HepG2 (cell line): ENCODE measurements at regions not wholly inside any gene's neighbourhood (a gene's known extent, or its start where the extent isn't known, plus 50 kb on each side); places are given as distances from the start of the nearest gene placed in this dataset.
"Not testable (repeated sequence)": the region's sequence is repeated elsewhere in the genome, so short reads cannot be mapped to it uniquely, and the experiment has no call there.

ENCODE experiments used
- NFYC ChIP-seq: IDR thresholded peaks from 2 replicates; pipeline ENCODE4 v1.6.1; 2016; ENCODE audit warnings: missing genetic modification reagents, missing compliant biosample characterization
- ZIK1 ChIP-seq: sonication (generic); formaldehyde crosslinking; IDR thresholded peaks from 2 replicates; pipeline ENCODE4 v1.5.0; 2020; ENCODE audit warnings: mild to moderate bottlenecking, low read depth, missing genetic modification reagents, borderline replicate concordance
- TF ChIP-seq, protein P1 (sequence below): sonication (generic); formaldehyde crosslinking; IDR thresholded peaks from 2 replicates; pipeline ENCODE4 v1.5.0; 2020; ENCODE audit warnings: mild to moderate bottlenecking, missing genetic modification reagents, borderline replicate concordance

DNA sequence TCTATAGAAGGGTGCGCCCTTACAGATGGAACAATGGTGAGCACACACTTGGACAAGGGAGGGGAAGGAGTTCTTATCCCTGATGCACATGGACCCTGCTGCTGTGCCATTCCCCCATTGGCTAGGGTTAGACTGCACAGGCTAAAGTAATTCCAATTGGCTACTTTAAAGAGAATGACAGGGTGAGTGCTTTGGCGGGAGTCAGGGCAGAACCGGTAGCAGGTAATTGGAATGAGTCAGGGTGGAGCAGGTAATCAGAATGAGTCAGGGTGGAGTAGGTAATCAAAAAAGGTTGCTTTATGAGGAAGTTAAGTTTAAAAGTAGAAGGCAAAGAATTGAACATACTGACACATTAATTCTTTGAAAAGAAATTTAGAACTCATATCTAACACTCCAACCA, 71.4 kb upstream of the PIK3R4 start:
- TF ChIP-seq ZIK1 (CRISPR knock-in tag); NFYC: not testable (repeated sequence)
- TF ChIP-seq, protein P1, sequence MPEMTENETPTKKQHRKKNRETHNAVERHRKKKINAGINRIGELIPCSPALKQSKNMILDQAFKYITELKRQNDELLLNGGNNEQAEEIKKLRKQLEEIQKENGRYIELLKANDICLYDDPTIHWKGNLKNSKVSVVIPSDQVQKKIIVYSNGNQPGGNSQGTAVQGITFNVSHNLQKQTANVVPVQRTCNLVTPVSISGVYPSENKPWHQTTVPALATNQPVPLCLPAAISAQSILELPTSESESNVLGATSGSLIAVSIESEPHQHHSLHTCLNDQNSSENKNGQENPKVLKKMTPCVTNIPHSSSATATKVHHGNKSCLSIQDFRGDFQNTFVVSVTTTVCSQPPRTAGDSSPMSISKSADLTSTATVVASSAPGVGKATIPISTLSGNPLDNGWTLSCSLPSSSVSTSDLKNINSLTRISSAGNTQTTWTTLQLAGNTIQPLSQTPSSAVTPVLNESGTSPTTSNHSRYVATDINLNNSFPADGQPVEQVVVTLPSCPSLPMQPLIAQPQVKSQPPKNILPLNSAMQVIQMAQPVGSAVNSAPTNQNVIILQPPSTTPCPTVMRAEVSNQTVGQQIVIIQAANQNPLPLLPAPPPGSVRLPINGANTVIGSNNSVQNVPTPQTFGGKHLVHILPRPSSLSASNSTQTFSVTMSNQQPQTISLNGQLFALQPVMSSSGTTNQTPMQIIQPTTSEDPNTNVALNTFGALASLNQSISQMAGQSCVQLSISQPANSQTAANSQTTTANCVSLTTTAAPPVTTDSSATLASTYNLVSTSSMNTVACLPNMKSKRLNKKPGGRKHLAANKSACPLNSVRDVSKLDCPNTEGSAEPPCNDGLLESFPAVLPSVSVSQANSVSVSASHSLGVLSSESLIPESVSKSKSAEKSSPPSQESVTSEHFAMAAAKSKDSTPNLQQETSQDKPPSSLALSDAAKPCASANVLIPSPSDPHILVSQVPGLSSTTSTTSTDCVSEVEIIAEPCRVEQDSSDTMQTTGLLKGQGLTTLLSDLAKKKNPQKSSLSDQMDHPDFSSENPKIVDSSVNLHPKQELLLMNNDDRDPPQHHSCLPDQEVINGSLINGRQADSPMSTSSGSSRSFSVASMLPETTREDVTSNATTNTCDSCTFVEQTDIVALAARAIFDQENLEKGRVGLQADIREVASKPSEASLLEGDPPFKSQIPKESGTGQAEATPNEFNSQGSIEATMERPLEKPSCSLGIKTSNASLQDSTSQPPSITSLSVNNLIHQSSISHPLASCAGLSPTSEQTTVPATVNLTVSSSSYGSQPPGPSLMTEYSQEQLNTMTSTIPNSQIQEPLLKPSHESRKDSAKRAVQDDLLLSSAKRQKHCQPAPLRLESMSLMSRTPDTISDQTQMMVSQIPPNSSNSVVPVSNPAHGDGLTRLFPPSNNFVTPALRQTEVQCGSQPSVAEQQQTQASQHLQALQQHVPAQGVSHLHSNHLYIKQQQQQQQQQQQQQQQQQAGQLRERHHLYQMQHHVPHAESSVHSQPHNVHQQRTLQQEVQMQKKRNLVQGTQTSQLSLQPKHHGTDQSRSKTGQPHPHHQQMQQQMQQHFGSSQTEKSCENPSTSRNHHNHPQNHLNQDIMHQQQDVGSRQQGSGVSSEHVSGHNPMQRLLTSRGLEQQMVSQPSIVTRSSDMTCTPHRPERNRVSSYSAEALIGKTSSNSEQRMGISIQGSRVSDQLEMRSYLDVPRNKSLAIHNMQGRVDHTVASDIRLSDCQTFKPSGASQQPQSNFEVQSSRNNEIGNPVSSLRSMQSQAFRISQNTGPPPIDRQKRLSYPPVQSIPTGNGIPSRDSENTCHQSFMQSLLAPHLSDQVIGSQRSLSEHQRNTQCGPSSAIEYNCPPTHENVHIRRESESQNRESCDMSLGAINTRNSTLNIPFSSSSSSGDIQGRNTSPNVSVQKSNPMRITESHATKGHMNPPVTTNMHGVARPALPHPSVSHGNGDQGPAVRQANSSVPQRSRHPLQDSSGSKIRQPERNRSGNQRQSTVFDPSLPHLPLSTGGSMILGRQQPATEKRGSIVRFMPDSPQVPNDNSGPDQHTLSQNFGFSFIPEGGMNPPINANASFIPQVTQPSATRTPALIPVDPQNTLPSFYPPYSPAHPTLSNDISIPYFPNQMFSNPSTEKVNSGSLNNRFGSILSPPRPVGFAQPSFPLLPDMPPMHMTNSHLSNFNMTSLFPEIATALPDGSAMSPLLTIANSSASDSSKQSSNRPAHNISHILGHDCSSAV (CRISPR knock-in tag) = not testable (repeated sequence)
